ENCODE measurements at regions not wholly inside any gene's neighbourhood (a gene's known extent, or its start where the extent isn't known, plus 50 kb on each side); places are given as distances from the start of the nearest gene placed in this dataset.
"Not testable (repeated sequence)": the region's sequence is repeated elsewhere in the genome, so short reads cannot be mapped to it uniquely, and the experiment has no call there.

DNA sequence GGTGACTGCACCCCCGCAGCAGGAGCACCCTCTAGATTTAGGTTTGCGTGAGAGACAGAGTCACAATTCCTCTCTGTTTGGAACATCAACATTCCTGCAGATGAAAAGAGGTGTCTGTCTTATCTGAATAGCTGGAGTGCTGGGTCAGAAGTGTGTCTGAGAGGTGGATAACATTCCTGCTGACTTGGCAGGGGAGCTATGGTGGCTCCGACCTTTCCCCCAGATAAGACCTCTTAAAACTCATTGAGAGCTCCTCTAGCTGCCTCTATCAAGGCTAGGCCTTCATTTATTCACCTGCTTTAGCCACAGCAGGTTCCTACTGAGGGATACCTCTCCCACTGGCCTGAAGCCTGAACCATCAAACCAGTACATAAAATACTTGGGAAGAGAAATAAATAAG, 615.5 kb downstream of the LRRC70 start:
- no peak for DNase-seq

DNA sequence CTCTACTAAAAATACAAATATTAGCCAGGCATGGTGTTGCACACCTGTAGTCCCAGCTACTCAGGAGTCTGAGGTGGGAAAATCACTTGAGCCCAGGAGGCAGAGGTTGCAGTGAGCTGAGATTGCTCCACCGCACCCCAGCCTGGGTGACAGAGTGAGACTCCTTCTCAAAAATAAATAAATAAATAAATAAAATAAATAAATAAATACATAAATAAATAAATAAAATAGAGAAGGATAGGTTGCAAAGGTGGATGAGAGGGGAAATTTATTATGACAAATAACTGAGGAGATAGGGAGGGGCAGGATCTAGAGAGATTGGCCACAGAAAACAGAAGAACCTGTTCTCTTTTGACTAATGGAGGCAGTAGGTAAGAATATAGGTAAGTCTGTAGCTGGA, 601.6 kb downstream of the LRRC70 start:
- not testable (repeated sequence) for DNase-seq

DNA sequence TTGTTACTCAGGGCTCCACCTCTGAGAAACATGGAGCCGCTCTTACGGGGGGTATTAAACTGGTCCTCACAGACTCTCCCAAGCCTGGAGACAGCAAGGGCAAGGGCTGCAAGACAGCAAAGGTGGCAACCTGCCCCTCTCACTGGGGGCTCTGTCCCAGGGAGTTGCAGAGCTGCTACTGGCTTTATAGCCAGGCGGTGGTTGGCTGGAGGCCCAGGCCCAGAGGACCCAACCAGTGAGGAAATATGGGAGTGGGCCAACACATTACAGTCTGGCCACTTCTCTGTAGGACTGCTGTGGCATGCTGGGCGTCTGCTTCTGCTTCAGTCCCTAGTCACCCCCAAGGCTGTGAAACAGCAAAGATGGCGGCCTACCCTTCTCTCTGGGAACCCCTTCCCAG, 597.2 kb downstream of the LRRC70 start:
- DNase-seq = no peak

DNA sequence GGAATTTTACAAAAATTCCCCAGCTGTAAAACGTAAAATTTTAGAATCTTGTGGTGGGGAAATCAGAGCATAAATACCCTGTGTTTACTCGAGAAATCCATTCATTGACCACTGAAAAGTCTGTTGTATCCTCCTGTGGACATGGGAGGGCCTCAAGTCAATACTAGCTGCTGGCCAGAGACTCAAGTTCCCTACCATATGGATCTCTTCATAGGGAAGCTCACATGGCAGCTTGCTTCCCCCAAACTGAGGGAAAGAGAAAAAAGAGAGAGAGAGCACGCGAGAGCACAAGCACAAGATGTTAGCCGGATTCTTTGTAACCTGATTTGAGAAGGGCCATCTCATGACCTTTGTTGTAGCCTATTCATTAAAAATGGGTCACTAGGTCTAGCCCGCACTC, 591.9 kb downstream of the LRRC70 start:
- DNase-seq = no peak

DNA sequence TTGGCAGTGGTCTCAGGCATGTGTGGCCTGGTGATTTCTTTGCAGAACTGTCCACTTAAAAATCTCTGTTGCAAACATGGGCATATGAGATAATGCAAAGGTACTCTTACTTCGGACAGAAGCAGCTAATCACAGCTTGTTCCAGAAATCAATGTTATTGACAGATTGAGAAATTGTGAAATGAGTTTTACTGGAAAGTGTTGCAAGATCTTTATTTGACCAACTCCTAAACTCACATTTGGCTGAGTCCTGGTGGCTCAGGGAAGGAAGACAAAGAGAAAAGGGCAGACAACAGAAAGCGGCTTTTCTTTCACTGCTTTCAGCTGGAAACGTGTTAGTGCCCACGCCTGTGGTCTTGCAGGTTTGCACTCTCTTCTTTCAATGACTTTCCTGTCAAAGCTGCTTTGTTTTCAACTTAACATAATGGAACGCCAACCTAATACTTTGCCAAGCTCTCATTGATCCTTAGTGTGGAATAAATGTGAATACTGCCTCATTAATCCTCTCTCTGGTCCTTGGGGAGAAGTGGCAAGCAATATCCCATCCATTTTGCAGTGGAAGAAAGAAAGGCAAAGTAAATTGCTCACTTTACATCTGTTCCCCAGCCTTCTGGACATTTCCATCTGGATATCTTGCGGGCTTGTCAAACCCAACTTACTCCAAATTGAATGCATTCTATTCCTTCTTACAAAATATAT, 586.4 kb downstream of the LRRC70 start:
- no peak for DNase-seq

DNA sequence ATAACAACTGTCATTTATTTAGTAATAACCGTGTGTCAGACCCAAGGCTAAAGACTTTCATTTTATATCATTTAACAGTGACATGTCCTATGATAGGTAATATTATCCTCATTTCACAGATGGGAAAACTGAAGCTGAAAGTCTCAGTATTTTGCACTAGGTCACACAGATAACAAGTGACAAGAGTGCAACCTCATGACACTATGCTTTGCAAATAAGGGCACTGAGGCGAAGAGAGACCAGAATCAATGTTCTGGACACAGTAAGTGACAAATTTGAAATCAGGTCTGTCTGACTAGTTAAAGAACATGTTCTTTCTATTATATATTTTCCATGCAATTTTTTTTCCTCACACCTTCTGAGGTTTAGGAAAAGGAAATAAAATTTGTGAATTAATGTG, 585.7 kb downstream of the LRRC70 start:
- no peak for DNase-seq

DNA sequence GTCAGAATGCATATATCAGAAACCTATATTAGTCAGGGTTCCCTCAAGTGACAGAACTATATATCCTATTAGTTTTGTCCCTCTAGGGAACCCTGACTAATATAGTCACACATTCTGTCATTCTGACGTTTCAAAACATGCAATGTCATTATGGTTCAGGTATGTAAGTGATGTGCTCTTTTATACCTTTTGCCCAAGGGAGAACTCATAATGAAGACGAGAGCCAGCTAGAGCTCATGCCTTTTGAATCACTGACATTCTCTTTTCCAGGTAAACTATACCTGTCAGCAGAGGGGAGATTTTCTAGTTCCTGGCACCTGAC, 576.7 kb downstream of the LRRC70 start:
- DNase-seq = no peak

DNA sequence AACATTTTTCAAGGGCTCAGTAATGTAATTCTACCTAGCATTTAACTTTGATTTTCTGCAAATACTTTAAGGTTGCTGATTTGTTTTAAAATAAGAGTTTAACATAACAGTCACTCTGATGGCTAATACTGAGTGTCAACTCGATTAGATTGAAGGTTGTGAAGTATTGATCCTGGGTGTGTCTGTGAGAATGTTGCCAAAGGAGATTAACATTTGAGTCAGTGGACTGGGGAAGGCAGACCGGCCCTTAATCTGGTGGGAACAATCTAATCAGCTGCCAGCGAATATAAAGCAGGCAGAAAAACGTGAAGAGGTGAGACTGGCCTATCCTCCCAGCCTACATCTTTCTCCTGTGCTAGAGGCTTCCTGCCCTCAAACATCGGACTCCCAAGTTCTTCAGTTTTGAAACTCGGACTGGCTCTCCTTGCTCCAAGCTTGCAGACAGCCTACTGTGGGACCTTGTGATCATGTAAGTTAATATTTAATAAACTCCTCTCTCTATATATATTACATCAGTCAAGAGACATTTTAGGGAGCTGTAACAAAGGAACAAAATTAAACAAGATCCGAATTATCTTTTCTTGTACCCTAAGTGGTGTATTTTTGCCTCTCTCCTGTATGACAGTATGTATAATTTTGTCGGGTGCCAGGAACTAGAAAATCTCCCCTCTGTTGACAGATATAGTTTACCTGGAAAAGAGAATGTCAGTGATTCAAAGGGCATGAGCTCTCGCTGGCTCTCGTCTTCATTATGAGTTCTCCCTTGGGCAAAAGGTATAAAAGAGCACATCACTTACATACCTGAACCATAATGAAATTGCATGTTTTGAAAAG, 576.1 kb downstream of the LRRC70 start:
- DNase-seq = no peak

DNA sequence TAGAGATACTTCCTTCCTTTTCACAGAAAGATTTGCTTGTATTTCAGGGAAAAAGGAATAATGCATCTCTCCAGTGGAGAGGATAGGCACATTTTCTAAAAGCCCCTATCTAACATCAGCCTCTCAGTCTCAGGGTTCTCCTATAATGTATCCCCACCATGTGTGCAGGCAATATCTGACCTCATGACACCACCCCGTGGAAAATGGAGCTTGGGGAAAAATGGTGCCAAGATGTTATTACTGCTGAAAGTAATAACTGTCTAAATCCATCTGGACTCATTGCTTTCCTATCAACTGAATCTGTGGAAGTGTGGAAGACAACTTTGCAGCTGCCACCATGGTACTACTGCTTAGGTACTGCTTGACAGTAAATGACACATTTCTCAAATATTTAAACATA, 574.3 kb downstream of the LRRC70 start:
- no peak for DNase-seq

DNA sequence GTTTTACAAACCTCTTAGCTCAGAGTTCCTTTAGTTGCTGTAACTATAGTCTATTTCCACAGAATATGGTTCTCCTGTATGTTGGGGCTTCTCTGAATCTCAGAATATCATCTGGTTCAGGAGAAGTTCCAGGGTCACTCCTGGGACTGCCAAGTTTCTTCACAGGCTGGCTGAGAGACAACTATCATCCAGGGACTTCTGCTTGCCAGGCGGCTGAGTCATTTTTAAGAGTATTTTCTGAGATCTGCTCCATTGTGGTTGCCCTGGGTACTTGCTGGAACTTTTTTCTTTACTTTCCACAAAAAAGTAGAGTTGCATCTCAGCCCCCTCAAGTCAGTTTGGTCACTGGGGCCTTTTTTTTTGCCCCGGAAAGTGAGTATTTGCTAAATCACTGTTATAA, 566.5 kb downstream of the LRRC70 start:
- no peak for DNase-seq

DNA sequence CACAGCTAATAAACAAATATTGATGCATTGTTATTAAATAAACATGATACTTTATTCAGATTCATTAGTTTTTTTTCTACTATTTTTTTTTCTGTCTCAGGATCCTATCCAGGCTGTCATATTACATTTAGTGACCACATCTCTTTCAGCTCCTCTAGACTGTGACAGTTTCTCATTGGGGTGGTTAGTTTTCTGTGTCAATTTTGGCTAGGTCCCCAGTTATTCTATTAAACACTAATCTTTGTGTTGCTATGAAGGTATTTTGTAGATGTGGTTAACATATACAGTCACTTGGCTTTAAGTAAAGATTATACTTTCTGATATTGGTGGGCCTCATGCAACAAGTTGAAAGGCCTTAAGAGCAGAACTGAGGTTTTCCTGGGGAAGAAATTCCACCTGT, 563.0 kb downstream of the LRRC70 start:
- DNase-seq = no peak

DNA sequence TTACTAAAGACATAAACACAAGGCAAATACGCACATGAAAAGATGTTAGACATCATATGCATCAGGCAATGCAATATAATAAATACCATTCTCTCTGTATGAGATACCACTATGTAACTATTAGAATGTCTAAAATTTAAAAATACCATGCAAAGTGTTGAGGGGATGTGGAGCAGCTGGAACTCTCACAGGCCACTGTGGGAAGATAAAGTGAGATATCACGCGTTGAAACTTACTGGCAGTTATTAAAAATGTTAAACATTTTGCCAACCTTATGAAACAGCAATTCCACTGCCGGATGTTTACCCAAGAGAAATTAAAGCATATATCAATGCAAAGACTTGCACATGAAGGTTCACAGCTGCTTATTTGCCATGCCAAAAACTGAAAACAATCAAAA, 556.7 kb downstream of the LRRC70 start:
- DNase-seq = no peak

DNA sequence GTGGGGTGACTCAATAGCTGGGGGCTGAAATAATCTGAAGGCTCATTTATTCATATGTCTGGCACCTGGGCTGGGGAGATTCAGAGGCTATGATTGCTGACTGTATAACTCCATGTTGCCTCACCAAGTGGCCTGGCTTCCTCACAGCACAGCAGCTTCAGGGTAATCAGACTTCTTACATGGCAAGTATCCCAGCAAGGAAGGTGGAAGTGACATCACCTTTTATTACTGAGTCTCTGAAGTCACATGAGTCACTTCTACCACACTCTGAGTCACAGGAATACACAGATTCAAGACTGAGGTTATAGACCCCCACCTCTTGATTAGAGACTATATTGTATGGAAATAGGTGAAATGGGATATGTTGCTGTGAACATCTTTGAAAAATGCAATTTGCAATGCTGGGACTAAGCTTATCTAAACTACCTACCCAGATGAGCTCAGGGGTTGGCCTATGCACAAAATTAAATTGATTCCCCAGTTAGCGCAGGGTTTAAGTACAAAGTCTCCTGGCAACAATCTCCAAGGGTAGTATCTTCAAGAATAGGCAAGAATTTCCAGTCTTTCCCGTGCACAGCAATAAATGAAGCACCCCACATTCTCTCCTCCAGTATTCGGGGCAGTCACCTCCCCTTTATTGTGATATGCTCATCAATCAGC, 553.1 kb downstream of the LRRC70 start:
- no peak for DNase-seq

DNA sequence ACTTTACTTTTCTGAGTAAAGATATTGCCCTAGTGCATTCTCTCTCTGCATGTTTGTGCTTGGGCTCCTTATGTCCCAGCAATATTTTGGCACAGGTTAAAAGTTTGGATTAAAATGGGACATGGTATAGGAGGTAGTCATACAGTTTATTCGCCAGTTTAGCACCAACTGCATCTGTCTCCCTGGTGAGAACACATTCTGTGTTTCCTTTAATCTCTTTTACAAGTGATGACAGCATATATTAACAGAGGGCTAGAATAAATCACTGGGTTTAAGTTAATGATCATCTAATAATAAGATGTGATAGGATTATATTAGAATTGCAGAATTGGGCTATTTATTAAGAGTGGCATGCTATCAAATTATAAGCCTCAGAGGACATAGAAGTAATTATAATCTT, 550.1 kb downstream of the LRRC70 start:
- DNase-seq = no peak

DNA sequence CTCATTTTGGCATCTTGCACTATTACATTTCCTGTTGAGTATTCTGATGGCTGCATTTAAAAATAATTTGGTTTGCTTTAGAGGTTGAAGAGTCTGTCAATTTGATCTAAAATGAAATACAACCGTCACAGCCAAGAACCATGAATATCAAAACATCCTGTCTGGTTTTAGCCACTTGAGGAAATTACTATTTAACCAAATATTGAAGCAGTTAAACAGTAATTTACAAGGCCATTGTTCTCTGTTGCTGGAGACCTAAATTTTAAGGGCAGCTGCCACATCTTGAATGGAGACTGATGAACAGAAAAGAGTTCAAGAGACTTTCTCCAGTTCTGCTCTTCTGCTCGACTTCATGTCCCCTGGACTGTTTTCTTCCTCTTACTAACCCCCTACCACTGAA, 549.4 kb downstream of the LRRC70 start:
- no peak for DNase-seq

DNA sequence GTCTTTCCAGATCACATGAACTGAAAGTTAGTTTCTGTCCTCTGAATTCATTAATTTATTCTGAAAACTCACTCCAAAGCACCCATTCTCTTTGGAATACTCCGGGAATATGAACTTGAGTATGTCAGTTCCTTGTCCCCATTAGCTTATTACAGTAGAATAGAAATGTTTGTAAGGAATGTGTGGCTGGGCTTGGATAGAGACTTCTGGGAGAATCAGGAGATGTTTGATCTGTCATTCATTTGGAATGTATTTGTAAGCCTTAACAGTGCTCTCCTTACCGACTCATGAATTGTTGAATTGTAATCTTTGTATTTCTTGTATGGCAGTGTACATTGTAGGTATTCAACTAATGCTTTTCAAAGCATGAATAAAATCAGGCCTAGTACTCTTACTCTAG, 548.4 kb downstream of the LRRC70 start:
- DNase-seq = no peak

DNA sequence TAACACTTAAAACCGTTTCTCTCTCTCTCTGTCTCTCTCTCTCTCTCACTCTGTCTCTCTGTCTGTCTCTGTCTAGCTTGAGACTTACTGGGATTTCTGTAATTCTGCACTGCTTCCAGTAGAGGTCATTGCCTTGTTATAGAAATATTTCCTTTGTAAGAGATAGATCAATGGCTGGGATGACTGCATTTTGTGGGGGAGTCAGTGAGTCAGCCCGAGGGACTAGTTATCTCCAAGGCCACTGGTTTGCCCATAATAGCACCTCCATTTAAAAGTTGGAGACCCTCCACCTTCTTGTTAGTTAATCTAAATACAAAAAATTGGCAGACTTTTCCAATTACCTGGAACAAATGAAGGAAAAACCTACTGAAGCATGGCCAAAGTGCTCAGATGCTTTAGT, 547.2 kb downstream of the LRRC70 start:
- no peak for DNase-seq

DNA sequence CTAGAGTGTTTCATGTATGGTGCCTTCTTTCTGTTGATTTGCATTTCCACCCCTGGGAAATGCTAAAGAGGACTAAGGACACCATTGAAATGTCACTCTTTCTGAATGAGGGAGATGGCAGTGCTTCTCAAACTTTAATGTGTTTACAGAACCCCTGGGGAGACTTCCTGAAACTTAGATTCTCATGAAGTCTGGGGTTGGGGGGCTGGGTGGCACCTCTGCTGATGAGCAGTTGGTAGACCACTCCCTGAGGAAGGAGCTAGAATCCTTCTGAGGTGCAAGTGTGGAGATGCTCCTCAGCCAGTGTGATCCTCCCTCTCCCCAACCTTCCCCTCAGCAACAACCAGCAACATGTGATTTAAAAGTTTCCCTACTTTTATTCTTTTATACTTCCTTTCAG, 546.8 kb downstream of the LRRC70 start:
- DNase-seq = no peak

DNA sequence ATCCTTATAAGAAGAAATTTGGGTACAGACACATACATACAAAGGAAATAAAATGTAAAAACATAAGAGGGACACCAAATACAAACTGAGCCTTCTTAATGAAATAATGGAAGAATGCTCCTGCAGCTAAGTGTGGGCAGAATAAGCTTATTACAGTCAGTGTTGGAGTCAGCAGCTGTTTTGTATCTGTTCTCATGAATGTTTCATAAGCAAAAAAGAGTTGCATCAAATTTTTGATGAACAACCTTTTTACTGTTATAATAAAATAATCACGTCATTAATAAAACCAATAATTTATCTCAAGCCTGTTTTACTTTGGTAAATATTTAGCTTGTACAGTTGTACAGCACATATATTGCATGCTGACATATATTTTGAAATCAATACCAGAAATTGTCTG, 545.6 kb downstream of the LRRC70 start:
- DNase-seq = no peak

DNA sequence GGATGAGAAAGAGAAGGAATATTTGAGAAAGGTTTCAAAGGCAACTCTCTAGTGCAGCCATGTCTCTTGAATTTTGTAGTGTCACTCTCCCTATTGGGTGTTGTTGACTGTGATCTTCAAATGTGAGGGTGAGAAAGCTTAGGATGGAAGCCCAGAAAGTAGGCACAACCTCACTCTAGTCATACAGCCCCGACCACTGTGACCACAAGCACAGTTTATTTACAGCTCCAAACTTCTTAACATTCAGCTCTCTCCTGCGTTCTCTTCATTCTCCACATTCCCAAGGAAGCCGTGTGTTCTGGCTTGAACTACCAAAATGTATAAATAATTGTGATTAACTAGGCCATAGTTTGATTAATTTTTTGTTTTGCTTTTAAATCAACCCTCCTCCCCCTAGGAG, 542.9 kb downstream of the LRRC70 start:
- DNase-seq = no peak

DNA sequence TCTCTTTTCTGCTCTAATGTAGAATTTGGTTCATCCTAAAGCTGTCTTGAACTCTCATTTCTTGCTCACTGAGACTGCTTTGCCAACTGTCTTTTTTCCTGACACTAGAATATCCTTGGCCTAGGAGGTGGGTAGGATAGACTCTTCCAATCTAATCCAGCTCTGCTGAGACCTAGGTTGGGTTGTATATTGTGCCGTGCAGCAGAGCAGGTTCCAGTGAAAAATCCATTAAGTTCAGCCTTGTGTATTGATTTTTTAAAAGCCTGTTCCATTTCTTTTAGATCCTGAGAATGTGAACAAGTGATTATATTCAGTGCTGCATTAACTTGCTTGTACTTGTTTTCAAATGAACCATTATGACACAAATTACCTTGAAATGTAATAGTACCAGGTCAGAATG, 539.6 kb downstream of the LRRC70 start:
- DNase-seq = no peak

DNA sequence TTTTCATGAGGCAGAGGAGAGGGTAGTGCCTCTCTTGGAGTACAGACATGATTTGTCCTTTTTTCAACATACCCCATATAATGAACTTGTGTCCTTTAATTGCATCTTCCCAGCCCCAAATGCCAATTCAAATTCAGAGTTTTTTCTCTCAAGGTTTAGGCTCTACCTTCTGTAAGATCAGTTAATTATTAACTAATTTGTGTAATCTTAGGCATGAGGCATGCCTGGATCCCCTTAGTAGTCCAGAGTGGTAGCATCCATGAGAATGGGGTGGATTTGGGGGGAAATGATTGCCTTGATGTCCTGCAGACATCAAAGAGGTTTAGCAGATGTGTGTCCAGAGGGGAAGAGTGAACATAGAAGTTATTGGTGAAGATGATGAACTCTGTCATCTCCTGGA, 533.3 kb downstream of the LRRC70 start:
- DNase-seq = no peak

DNA sequence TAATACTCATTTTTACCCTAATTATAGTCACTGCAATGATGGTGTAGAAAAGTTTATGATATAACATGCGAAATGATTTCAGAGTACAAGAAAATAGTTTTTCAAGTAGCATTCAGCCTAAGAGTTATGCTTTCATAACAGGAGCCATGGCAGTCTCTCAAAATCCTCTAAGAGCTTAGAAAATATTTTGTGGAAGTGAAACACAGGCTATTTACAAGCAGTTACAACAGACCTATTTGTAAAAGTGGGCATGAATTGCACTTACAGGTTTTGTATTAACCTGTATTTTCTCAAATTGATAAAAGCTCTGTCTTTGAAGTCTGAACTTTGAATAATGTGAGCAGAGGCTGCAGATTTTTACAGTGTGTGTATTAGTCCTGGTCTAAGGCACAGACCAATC, 523.3 kb downstream of the LRRC70 start:
- DNase-seq = no peak

DNA sequence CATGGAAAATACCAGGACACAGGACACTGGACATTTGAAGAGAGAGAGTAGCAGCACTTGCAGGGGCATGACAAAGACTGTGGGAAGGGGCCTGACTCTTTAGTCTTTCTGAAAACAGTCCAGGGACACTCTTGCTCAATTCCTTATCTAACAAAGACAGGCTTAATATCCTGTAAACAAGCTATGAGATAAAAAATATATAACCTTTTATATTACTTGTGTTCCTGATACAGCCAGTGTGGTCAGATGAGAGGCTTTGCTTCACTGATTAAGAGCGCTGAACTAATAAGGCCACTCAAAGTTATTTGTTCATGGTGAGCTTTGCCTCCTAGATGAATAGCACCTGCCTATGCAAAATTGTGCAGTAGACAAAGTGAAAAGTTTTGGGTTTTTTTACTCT, 518.7 kb downstream of the LRRC70 start:
- no peak for DNase-seq
